Vagina (tissue), 2 donors: ENCODE measurements at regions not wholly inside any gene's neighbourhood (a gene's known extent, or its start where the extent isn't known, plus 50 kb on each side); places are given as distances from the start of the nearest gene placed in this dataset.

Source experiments
- CTCF ChIP-seq, 3 experiments: fragments of 450-650 bp in 2 of 3; fragments of 200-600 bp in 1 of 3; sonication (generic) in 1 of 3; IDR thresholded peaks; one replicate each; pipeline ENCODE4 v1.5.1; 2017 to 2019; ENCODE audit warnings: antibody characterized with exemption in 3 of 3, mild to moderate bottlenecking in 2 of 3, moderate library complexity in 2 of 3
- POLR2A ChIP-seq, 2 donors: fragments of 450-650 bp; IDR thresholded peaks; one replicate each; pipeline ENCODE4 v1.6.1; 2017; ENCODE audit warnings: antibody characterized with exemption in 2 of 2, mild to moderate bottlenecking in 2 of 2, moderate library complexity in 2 of 2

DNA sequence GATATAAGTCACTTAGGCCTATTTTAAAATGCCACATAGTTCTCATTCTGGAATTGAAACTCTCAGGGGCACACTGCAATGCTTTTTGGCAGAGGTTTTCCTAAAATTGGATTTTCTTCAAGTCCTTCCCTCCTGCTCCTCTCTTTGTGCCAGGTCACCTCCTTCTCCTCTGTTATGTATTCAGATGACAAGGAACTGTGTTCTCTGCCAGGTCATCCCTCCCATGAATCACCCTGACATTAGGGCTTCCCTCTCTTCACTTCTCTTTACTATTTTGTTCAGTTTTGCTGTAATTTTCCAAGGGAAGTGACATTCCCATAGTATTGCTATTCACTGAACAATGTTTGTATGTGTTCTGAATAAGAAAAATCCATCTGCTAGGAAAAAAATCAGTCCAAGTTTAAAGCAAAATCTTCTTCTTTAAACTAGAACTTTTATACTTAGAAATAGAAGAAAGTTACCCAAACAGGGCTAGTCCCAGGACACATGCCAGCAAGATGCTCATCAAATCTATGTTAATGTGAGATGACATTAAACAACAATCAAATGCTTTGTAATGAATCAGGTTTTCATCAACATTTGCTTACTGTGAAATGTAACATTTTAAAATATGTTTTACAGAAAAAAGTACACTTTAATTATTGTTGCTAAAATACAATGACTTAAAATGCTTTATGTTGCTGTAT lies 461.1 kb downstream of the MMUT start:
- no peak for TF ChIP-seq POLR2A (IDR thresholded peaks at IDR 0.05)
- TF ChIP-seq CTCF (IDR thresholded peaks at IDR 0.05), result no peak
